SK-N-SH treated with all-trans-retinoic acid at 6 μM for 48 hours (cell line): ENCODE measurements at regions not wholly inside any gene's neighbourhood (a gene's known extent, or its start where the extent isn't known, plus 50 kb on each side); places are given as distances from the start of the nearest gene placed in this dataset.

Source experiments
- ARNTL ChIP-seq: fragments of 450-650 bp; formaldehyde crosslinking; IDR thresholded peaks from 2 replicates; pipeline ENCODE4 v1.5.0; 2020; ENCODE audit warnings: low read depth, mild to moderate bottlenecking, moderate library complexity, borderline replicate concordance
- CSDC2 ChIP-seq: fragments of 250-450 bp; sonication (Bioruptor Pico); IDR thresholded peaks from 2 replicates; pipeline ENCODE4 v1.5.0; 2020; ENCODE audit warnings: mild to moderate bottlenecking, moderate library complexity
- CSRNP3 ChIP-seq: fragments of 250-450 bp; sonication (Bioruptor Pico); IDR thresholded peaks from 2 replicates; pipeline ENCODE4 v1.5.1; 2021; ENCODE audit warnings: mild to moderate bottlenecking, moderate library complexity
- PATZ1 ChIP-seq: fragments of 250-450 bp; sonication (Bioruptor Pico); IDR thresholded peaks from 2 replicates; pipeline ENCODE4 v1.8.0; 2020; ENCODE audit warnings: mild to moderate bottlenecking, moderate library complexity, borderline replicate concordance
- RARB ChIP-seq: fragments of 250-450 bp; sonication (Bioruptor Pico); IDR thresholded peaks from 2 replicates; pipeline ENCODE4 v1.8.0; 2021; ENCODE audit warnings: mild to moderate bottlenecking, moderate library complexity
- SNAI2 ChIP-seq: fragments of 250-450 bp; sonication (Bioruptor Pico); IDR thresholded peaks from 2 replicates; pipeline ENCODE4 v1.5.0; 2020; ENCODE audit warnings: mild to moderate bottlenecking, moderate library complexity
- TSHZ2 ChIP-seq: fragments of 250-450 bp; sonication (Bioruptor Pico); IDR thresholded peaks from 2 replicates; pipeline ENCODE4 v1.5.0; 2020; ENCODE audit warnings: mild to moderate bottlenecking, moderate library complexity
- ZC3H10 ChIP-seq: fragments of 250-450 bp; sonication (Bioruptor Pico); IDR thresholded peaks from 2 replicates; pipeline ENCODE4 v1.5.1; 2021; ENCODE audit warnings: mild to moderate bottlenecking, moderate library complexity
- ZFP3 ChIP-seq: fragments of 250-450 bp; sonication (Bioruptor Pico); IDR thresholded peaks from 2 replicates; pipeline ENCODE4 v1.5.0; 2020; ENCODE audit warnings: mild to moderate bottlenecking, moderate library complexity
- ZFP30 ChIP-seq: fragments of 450-650 bp; formaldehyde crosslinking; IDR thresholded peaks from 2 replicates; pipeline ENCODE4 v1.5.0; 2022; ENCODE audit warnings: mild to moderate bottlenecking, moderate library complexity
- ZNF565 ChIP-seq: fragments of 450-650 bp; formaldehyde crosslinking; conservative IDR thresholded peaks from 2 replicates; pipeline ENCODE4 v1.5.0; 2020; ENCODE audit warnings: low read depth, mild to moderate bottlenecking, moderate library complexity

GRCh38 chr3:148534089-148534988 lies 163.4 kb upstream of the AGTR1 start:
- TF ChIP-seq ZFP3 (no peak), ZFP30 (CRISPR knock-in tag) (no peak), CSDC2 (no peak), CSRNP3 (CRISPR knock-in tag) (no peak), SNAI2 (CRISPR knock-in tag) (no peak), ZNF565 (no peak), ZC3H10 (CRISPR knock-in tag) (no peak), ARNTL (CRISPR knock-in tag) (no peak), TSHZ2 (CRISPR knock-in tag) (no peak), PATZ1 (CRISPR knock-in tag) (no peak), RARB (CRISPR knock-in tag) (no peak)
